ENCODE measurements at regions not wholly inside any gene's neighbourhood (a gene's known extent, or its start where the extent isn't known, plus 50 kb on each side); places are given as distances from the start of the nearest gene placed in this dataset.
"Not testable (repeated sequence)": the region's sequence is repeated elsewhere in the genome, so short reads cannot be mapped to it uniquely, and the experiment has no call there.

GRCh38 chr10:3323865-3324498 lies 151.4 kb upstream of the PITRM1 start:
- H3K4me1 ChIP-seq (ENCODE audit: control insufficient read depth in 1 of 2, insufficient read depth in 2 of 2, low read length in 2 of 2), result no peaks in the 10 kb centered on the region
- no peaks in the 10 kb centered on the region for H3K27me3 ChIP-seq (ENCODE audit: low read depth, low read length)
- H3K9me3 ChIP-seq (ENCODE audit: control insufficient read depth in 1 of 2, low read length in 2 of 2), result no peaks in the 10 kb centered on the region
- H3K4me3 ChIP-seq (ENCODE audit: low read depth in 1 of 2, low read length in 2 of 2), result no peak overlapping the region
- no peak overlapping the region for H3K27ac ChIP-seq (ENCODE audit: low read length)
- H3K36me3 ChIP-seq (ENCODE audit: control insufficient read depth in 1 of 2, insufficient read depth in 2 of 2, low read length in 2 of 2), result no peaks in the 10 kb centered on the region

- Histone ChIP-seq H3K27me3 (ENCODE audit: low read depth, low read length) (no peaks in the 10 kb centered on the region), H3K4me3 (ENCODE audit: low read depth in 1 of 2, low read length in 2 of 2) (no peak overlapping the region), H3K27ac (ENCODE audit: low read length) (no peak overlapping the region), H3K36me3 (ENCODE audit: control insufficient read depth in 1 of 2, insufficient read depth in 2 of 2, low read length in 2 of 2) (no peaks in the 10 kb centered on the region), H3K4me1 (ENCODE audit: control insufficient read depth in 1 of 2, insufficient read depth in 2 of 2, low read length in 2 of 2) (no peaks in the 10 kb centered on the region), H3K9me3 (ENCODE audit: control insufficient read depth in 1 of 2, low read length in 2 of 2) (no peaks in the 10 kb centered on the region)
Measured at GRCh38 chr10:3321123-3321522, 148.5 kb upstream of the PITRM1 start.

- no peaks in the 10 kb centered on the region for H3K9me3 ChIP-seq (ENCODE audit: control insufficient read depth in 1 of 2, low read length in 2 of 2)
- H3K4me1 ChIP-seq (ENCODE audit: control insufficient read depth in 1 of 2, insufficient read depth in 2 of 2, low read length in 2 of 2), result no peaks in the 10 kb centered on the region
- H3K27ac ChIP-seq (ENCODE audit: low read length), result no peak overlapping the region
- no peak overlapping the region for H3K4me3 ChIP-seq (ENCODE audit: low read depth in 1 of 2, low read length in 2 of 2)
- H3K27me3 ChIP-seq (ENCODE audit: low read depth, low read length), result no peaks in the 10 kb centered on the region
- no peaks in the 10 kb centered on the region for H3K36me3 ChIP-seq (ENCODE audit: control insufficient read depth in 1 of 2, insufficient read depth in 2 of 2, low read length in 2 of 2)
Measured at GRCh38 chr10:3319811-3320226, 147.2 kb upstream of the PITRM1 start.

- H3K9me3 ChIP-seq (ENCODE audit: control insufficient read depth in 1 of 2, low read length in 2 of 2); H3K27ac ChIP-seq (ENCODE audit: low read length); H3K4me1 ChIP-seq (ENCODE audit: control insufficient read depth in 1 of 2, insufficient read depth in 2 of 2, low read length in 2 of 2); H3K27me3 ChIP-seq (ENCODE audit: low read depth, low read length); H3K4me3 ChIP-seq (ENCODE audit: low read depth in 1 of 2, low read length in 2 of 2); H3K36me3 ChIP-seq (ENCODE audit: control insufficient read depth in 1 of 2, insufficient read depth in 2 of 2, low read length in 2 of 2): not testable (repeated sequence)
Measured at GRCh38 chr10:3318480-3318807, 145.9 kb upstream of the PITRM1 start.

GRCh38 chr10:3317553-3318479 lies 145.2 kb upstream of the PITRM1 start:
- not testable (repeated sequence) for H3K27me3 ChIP-seq (ENCODE audit: low read depth, low read length); H3K27ac ChIP-seq (ENCODE audit: low read length); H3K4me1 ChIP-seq (ENCODE audit: control insufficient read depth in 1 of 2, insufficient read depth in 2 of 2, low read length in 2 of 2); H3K9me3 ChIP-seq (ENCODE audit: control insufficient read depth in 1 of 2, low read length in 2 of 2); H3K4me3 ChIP-seq (ENCODE audit: low read depth in 1 of 2, low read length in 2 of 2); H3K36me3 ChIP-seq (ENCODE audit: control insufficient read depth in 1 of 2, insufficient read depth in 2 of 2, low read length in 2 of 2)

- H3K27me3 ChIP-seq (ENCODE audit: low read depth, low read length); H3K4me3 ChIP-seq (ENCODE audit: low read depth in 1 of 2, low read length in 2 of 2); H3K4me1 ChIP-seq (ENCODE audit: control insufficient read depth in 1 of 2, insufficient read depth in 2 of 2, low read length in 2 of 2); H3K9me3 ChIP-seq (ENCODE audit: control insufficient read depth in 1 of 2, low read length in 2 of 2); H3K36me3 ChIP-seq (ENCODE audit: control insufficient read depth in 1 of 2, insufficient read depth in 2 of 2, low read length in 2 of 2); H3K27ac ChIP-seq (ENCODE audit: low read length): not testable (repeated sequence)
Measured at GRCh38 chr10:3314445-3315085, 142.0 kb upstream of the PITRM1 start.

- H3K27me3 ChIP-seq (ENCODE audit: low read depth, low read length); H3K4me3 ChIP-seq (ENCODE audit: low read depth in 1 of 2, low read length in 2 of 2); H3K27ac ChIP-seq (ENCODE audit: low read length); H3K9me3 ChIP-seq (ENCODE audit: control insufficient read depth in 1 of 2, low read length in 2 of 2); H3K36me3 ChIP-seq (ENCODE audit: control insufficient read depth in 1 of 2, insufficient read depth in 2 of 2, low read length in 2 of 2); H3K4me1 ChIP-seq (ENCODE audit: control insufficient read depth in 1 of 2, insufficient read depth in 2 of 2, low read length in 2 of 2): not testable (repeated sequence)
Measured at GRCh38 chr10:3313784-3314444, 141.3 kb upstream of the PITRM1 start.

- no peaks in the 10 kb centered on the region for H3K36me3 ChIP-seq (ENCODE audit: control insufficient read depth in 1 of 2, insufficient read depth in 2 of 2, low read length in 2 of 2)
- H3K4me3 ChIP-seq (ENCODE audit: low read depth in 1 of 2, low read length in 2 of 2), result no peak overlapping the region
- H3K27me3 ChIP-seq (ENCODE audit: low read depth, low read length), result no peaks in the 10 kb centered on the region
- H3K9me3 ChIP-seq (ENCODE audit: control insufficient read depth in 1 of 2, low read length in 2 of 2), result no peaks in the 10 kb centered on the region
- no peak overlapping the region for H3K27ac ChIP-seq (ENCODE audit: low read length)
- H3K4me1 ChIP-seq (ENCODE audit: control insufficient read depth in 1 of 2, insufficient read depth in 2 of 2, low read length in 2 of 2), result no peaks in the 10 kb centered on the region
Measured at GRCh38 chr10:3312403-3312940, 139.9 kb upstream of the PITRM1 start.

- H3K9me3 ChIP-seq (ENCODE audit: control insufficient read depth in 1 of 2, low read length in 2 of 2), result no peaks in the 10 kb centered on the region
- H3K27me3 ChIP-seq (ENCODE audit: low read depth, low read length), result no peaks in the 10 kb centered on the region
- no peaks in the 10 kb centered on the region for H3K4me1 ChIP-seq (ENCODE audit: control insufficient read depth in 1 of 2, insufficient read depth in 2 of 2, low read length in 2 of 2)
- no peak overlapping the region for H3K4me3 ChIP-seq (ENCODE audit: low read depth in 1 of 2, low read length in 2 of 2)
- no peaks in the 10 kb centered on the region for H3K36me3 ChIP-seq (ENCODE audit: control insufficient read depth in 1 of 2, insufficient read depth in 2 of 2, low read length in 2 of 2)
- no peak overlapping the region for H3K27ac ChIP-seq (ENCODE audit: low read length)
Measured at GRCh38 chr10:3310016-3310784, 137.6 kb upstream of the PITRM1 start.

GRCh38 chr10:3306050-3306449 lies 133.5 kb upstream of the PITRM1 start:
- Histone ChIP-seq H3K27me3 (ENCODE audit: low read depth, low read length) (no peaks in the 10 kb centered on the region), H3K4me3 (ENCODE audit: low read depth in 1 of 2, low read length in 2 of 2) (no peak overlapping the region), H3K27ac (ENCODE audit: low read length) (no peak overlapping the region), H3K9me3 (ENCODE audit: control insufficient read depth in 1 of 2, low read length in 2 of 2) (no peaks in the 10 kb centered on the region), H3K36me3 (ENCODE audit: control insufficient read depth in 1 of 2, insufficient read depth in 2 of 2, low read length in 2 of 2) (no peaks in the 10 kb centered on the region), H3K4me1 (ENCODE audit: control insufficient read depth in 1 of 2, insufficient read depth in 2 of 2, low read length in 2 of 2) (no peaks in the 10 kb centered on the region)
